ENCODE measurements at regions not wholly inside any gene's neighbourhood (a gene's known extent, or its start where the extent isn't known, plus 50 kb on each side); places are given as distances from the start of the nearest gene placed in this dataset.

- Histone ChIP-seq H3K4me3 (ENCODE audit: low read depth in 2 of 2, low read length in 2 of 2) (no peak overlapping the region), H3K4me1 (ENCODE audit: control insufficient read depth, insufficient read depth, low read length) (no peaks in the 10 kb centered on the region), H3K9me3 (ENCODE audit: control insufficient read depth, insufficient read depth, low read depth, low read length) (no peaks in the 10 kb centered on the region), H3K27me3 (ENCODE audit: control insufficient read depth, insufficient read depth, low read length) (no peaks in the 10 kb centered on the region; the same call in 1 of the 2 replicates), H3K36me3 (ENCODE audit: control insufficient read depth, insufficient read depth, low read length) (no peaks in the 10 kb centered on the region), H3K27ac (ENCODE audit: low read length) (no peak overlapping the region)
- no TSS peak for BruUV-seq (replicated peaks)
- no peak for TF ChIP-seq CTCF (IDR thresholded peaks at IDR 0.05)
- DNase-seq (ENCODE audit: low read depth, low spot score), result no peak
- in situ Hi-C loops (cut with HindIII; ENCODE audit: low pct_unique_long_range_greater_than_20kb, low sequenced_read_pairs), result no loop called here
- CTCF ChIA-PET, result no interaction called here
- intact Hi-C loops (cut with micrococcal nuclease; ENCODE audit: unreplicated experiment), result no loop called here
- POLR2A ChIA-PET, result no interaction called here
- no peak for ATAC-seq
These were observed 483.0 kb downstream of the BRD1 start for GRCh38 chr22:49344656-49345055.

DNA sequence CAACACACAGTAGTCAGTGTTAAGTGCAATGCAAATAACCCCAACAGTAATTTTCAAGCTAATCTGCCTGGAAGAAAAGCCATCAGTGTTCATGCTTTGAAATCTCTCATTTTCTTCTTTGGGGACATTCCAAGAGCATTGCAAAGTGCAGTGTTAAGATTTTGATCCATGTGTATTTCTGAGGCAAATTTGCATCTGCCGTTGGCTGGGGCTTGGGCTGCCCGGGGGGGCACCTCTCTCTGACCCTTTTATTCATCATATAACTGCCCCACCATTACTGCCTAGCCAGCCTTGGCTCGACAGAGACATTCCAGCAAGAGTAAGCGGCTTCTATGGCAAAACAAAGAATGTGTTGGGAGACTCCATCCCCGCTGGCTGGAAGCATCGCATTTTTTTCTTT lies 483.5 kb downstream of the BRD1 start:
- in situ Hi-C loops (cut with HindIII; ENCODE audit: low pct_unique_long_range_greater_than_20kb, low sequenced_read_pairs), result no loop called here
- Histone ChIP-seq H3K27ac (ENCODE audit: low read length) (no peak overlapping the region), H3K27me3 (ENCODE audit: control insufficient read depth, insufficient read depth, low read length) (no peaks in the 10 kb centered on the region; the same call in 1 of the 2 replicates), H3K4me1 (ENCODE audit: control insufficient read depth, insufficient read depth, low read length) (no peaks in the 10 kb centered on the region), H3K4me3 (ENCODE audit: low read depth in 2 of 2, low read length in 2 of 2) (no peak overlapping the region), H3K36me3 (ENCODE audit: control insufficient read depth, insufficient read depth, low read length) (no peaks in the 10 kb centered on the region), H3K9me3 (ENCODE audit: control insufficient read depth, insufficient read depth, low read depth, low read length) (no peaks in the 10 kb centered on the region)
- DNase-seq (ENCODE audit: low read depth, low spot score), result no peak
- CTCF ChIA-PET, result no interaction called here
- intact Hi-C loops (cut with micrococcal nuclease; ENCODE audit: unreplicated experiment), result no loop called here
- no TSS peak for BruUV-seq (replicated peaks)
- no peak for ATAC-seq
- TF ChIP-seq POLR2AphosphoS5 (IDR thresholded peaks at IDR 0.05; ENCODE audit: low read depth, low read length) (no peak), TCF7L2 (IDR thresholded peaks at IDR 0.05; ENCODE audit: low read depth, low read length) (no peak), SIN3A (IDR thresholded peaks at IDR 0.05; ENCODE audit: borderline replicate concordance, insufficient read depth, low read depth, low read length) (no peak), CTCF (IDR thresholded peaks at IDR 0.05) (no peak)
- TF ChIP-seq, protein P1, sequence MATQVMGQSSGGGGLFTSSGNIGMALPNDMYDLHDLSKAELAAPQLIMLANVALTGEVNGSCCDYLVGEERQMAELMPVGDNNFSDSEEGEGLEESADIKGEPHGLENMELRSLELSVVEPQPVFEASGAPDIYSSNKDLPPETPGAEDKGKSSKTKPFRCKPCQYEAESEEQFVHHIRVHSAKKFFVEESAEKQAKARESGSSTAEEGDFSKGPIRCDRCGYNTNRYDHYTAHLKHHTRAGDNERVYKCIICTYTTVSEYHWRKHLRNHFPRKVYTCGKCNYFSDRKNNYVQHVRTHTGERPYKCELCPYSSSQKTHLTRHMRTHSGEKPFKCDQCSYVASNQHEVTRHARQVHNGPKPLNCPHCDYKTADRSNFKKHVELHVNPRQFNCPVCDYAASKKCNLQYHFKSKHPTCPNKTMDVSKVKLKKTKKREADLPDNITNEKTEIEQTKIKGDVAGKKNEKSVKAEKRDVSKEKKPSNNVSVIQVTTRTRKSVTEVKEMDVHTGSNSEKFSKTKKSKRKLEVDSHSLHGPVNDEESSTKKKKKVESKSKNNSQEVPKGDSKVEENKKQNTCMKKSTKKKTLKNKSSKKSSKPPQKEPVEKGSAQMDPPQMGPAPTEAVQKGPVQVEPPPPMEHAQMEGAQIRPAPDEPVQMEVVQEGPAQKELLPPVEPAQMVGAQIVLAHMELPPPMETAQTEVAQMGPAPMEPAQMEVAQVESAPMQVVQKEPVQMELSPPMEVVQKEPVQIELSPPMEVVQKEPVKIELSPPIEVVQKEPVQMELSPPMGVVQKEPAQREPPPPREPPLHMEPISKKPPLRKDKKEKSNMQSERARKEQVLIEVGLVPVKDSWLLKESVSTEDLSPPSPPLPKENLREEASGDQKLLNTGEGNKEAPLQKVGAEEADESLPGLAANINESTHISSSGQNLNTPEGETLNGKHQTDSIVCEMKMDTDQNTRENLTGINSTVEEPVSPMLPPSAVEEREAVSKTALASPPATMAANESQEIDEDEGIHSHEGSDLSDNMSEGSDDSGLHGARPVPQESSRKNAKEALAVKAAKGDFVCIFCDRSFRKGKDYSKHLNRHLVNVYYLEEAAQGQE (IDR thresholded peaks at IDR 0.05; ENCODE audit: insufficient read depth in 1 of 2, low read depth in 2 of 2, low read length in 1 of 2), result no peak
- POLR2A ChIA-PET, result interaction anchor here (0.7 kb wide), 1 partner anchor 150 kb away, joined by 4 read pairs; no protein-coding TSS in a partner anchor

GRCh38 chr22:49340406-49340805 lies 487.3 kb downstream of the BRD1 start:
- Histone ChIP-seq H3K27ac (ENCODE audit: low read length) (no peak overlapping the region), H3K4me3 (ENCODE audit: low read depth in 2 of 2, low read length in 2 of 2) (no peak overlapping the region), H3K9me3 (ENCODE audit: control insufficient read depth, insufficient read depth, low read depth, low read length) (no peaks in the 10 kb centered on the region), H3K27me3 (ENCODE audit: control insufficient read depth, insufficient read depth, low read length) (no peaks in the 10 kb centered on the region; the same call in 1 of the 2 replicates), H3K36me3 (ENCODE audit: control insufficient read depth, insufficient read depth, low read length) (no peaks in the 10 kb centered on the region), H3K4me1 (ENCODE audit: control insufficient read depth, insufficient read depth, low read length) (no peaks in the 10 kb centered on the region)
- TF ChIP-seq POLR2AphosphoS5 (IDR thresholded peaks at IDR 0.05; ENCODE audit: low read depth, low read length), result no peak
- no peak for TF ChIP-seq TCF7L2 (IDR thresholded peaks at IDR 0.05; ENCODE audit: low read depth, low read length)
- TF ChIP-seq CTCF (IDR thresholded peaks at IDR 0.05), result no peak
- no peak for TF ChIP-seq SIN3A (IDR thresholded peaks at IDR 0.05; ENCODE audit: borderline replicate concordance, insufficient read depth, low read depth, low read length)
- TF ChIP-seq, protein P1 (IDR thresholded peaks at IDR 0.05; ENCODE audit: insufficient read depth in 1 of 2, low read depth in 2 of 2, low read length in 1 of 2), result no peak
- POLR2A ChIA-PET, result no interaction called here
- no peak for DNase-seq (ENCODE audit: low read depth, low spot score)
- CTCF ChIA-PET, result no interaction called here
- intact Hi-C loops (cut with micrococcal nuclease; ENCODE audit: unreplicated experiment) (no loop called here), in situ Hi-C loops (cut with HindIII; ENCODE audit: low pct_unique_long_range_greater_than_20kb, low sequenced_read_pairs) (no loop called here)
- ATAC-seq, result no peak
- no TSS peak for BruUV-seq (replicated peaks)

All from Panc1 (cell line).